H1 (cell line): ENCODE measurements at regions not wholly inside any gene's neighbourhood (a gene's known extent, or its start where the extent isn't known, plus 50 kb on each side); places are given as distances from the start of the nearest gene placed in this dataset.

ENCODE experiments used
- BRCA1 ChIP-seq: IDR thresholded peaks from 2 replicates; pipeline ENCODE4 v1.6.1; 2012; ENCODE audit warnings: low read depth, low read length, improper control_type of control experiment
- CTCF ChIP-seq, 3 experiments: IDR thresholded peaks; 1 replicate in 2 of 3; 2 replicates in 1 of 3; pipeline versions ENCODE4 v1.5.1 to v1.6.1; 2011; ENCODE audit warnings: low read length in 3 of 3, mild to moderate bottlenecking in 3 of 3, inconsistent platforms in 2 of 3, low read depth in 1 of 3, moderate library complexity in 1 of 3; ENCODE audit not compliant: insufficient read depth in 1 of 3; ENCODE audit errors: control extremely low read depth in 1 of 3
- EZH2 ChIP-seq: fragments of 200-600 bp; sonication (generic); IDR thresholded peaks from 2 replicates; pipeline ENCODE4 v1.7.1; 2012; ENCODE audit warnings: low read depth, mild to moderate bottlenecking, moderate library complexity, low read length, inconsistent platforms; ENCODE audit not compliant: severe bottlenecking
- HDAC2 ChIP-seq, 2 experiments: fragments of 300-600 bp in 1 of 2; sonication (generic) in 1 of 2; IDR thresholded peaks; 2 replicates each; pipeline ENCODE4 v1.6.1; 2011 to 2012; ENCODE audit warnings: low read depth in 2 of 2, low read length in 2 of 2, mild to moderate bottlenecking in 2 of 2, moderate library complexity in 2 of 2, borderline replicate concordance in 1 of 2, inconsistent platforms in 1 of 2
- MAFK ChIP-seq: IDR thresholded peaks from 2 replicates; pipeline ENCODE4 v1.6.1; 2012; ENCODE audit warnings: low read depth, mild to moderate bottlenecking, improper control_type of control experiment, low read length
- POLR2A ChIP-seq, 2 experiments: IDR thresholded peaks; 1 replicate in 1 of 2; 2 replicates in 1 of 2; pipeline ENCODE4 v1.6.1; 2011; ENCODE audit warnings: low read depth in 2 of 2, low read length in 2 of 2, mild to moderate bottlenecking in 2 of 2; ENCODE audit errors: control extremely low read depth in 1 of 2
- TAF1 ChIP-seq: IDR thresholded peaks from 2 replicates; pipeline ENCODE4 v1.6.1; 2011; ENCODE audit warnings: mild to moderate bottlenecking, low read depth, low read length
- TF ChIP-seq, protein P1 (sequence below): IDR thresholded peaks from 2 replicates; pipeline ENCODE4 v1.6.1; 2011; ENCODE audit warnings: low read length, improper control_type of control experiment

- TF ChIP-seq EZH2 (no peak), POLR2A (IDR thresholded peaks at IDR 0.05; ENCODE audit: control extremely low read depth in 1 of 2, low read depth in 2 of 2, low read length in 2 of 2) (no peak), HDAC2 (IDR thresholded peaks at IDR 0.05; ENCODE audit: borderline replicate concordance in 1 of 2, low read depth in 2 of 2, low read length in 2 of 2) (no peak), BRCA1 (no peak), CTCF (IDR thresholded peaks at IDR 0.05; ENCODE audit: control extremely low read depth in 1 of 3, insufficient read depth in 1 of 3, low read depth in 1 of 3, low read length in 3 of 3) (no peak), TAF1 (no peak), MAFK (no peak)
- TF ChIP-seq, protein P1, sequence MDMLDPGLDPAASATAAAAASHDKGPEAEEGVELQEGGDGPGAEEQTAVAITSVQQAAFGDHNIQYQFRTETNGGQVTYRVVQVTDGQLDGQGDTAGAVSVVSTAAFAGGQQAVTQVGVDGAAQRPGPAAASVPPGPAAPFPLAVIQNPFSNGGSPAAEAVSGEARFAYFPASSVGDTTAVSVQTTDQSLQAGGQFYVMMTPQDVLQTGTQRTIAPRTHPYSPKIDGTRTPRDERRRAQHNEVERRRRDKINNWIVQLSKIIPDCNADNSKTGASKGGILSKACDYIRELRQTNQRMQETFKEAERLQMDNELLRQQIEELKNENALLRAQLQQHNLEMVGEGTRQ: no peak
These were observed 76.2 kb upstream of the RPS6KA2 start for GRCh38 chr6:166703149-166703710.
